Ishikawa (cell line): ENCODE measurements at regions not wholly inside any gene's neighbourhood (a gene's known extent, or its start where the extent isn't known, plus 50 kb on each side); places are given as distances from the start of the nearest gene placed in this dataset.

Experiments used
- CEBPB ChIP-seq: IDR thresholded peaks from 2 replicates; pipeline ENCODE4 v1.6.1; 2012
- EP300 ChIP-seq: IDR thresholded peaks from 2 replicates; pipeline ENCODE4 v1.6.1; 2012; ENCODE audit warnings: borderline replicate concordance
- NFIC ChIP-seq: IDR thresholded peaks from 2 replicates; pipeline ENCODE4 v1.6.1; 2012
- TCF12 ChIP-seq: IDR thresholded peaks from 2 replicates; pipeline ENCODE4 v1.6.1; 2012; ENCODE audit warnings: low read depth
- ZBTB7A ChIP-seq: IDR thresholded peaks from 2 replicates; pipeline ENCODE4 v1.6.1; 2012; ENCODE audit warnings: low read depth
- TF ChIP-seq, protein P1 (sequence below): IDR thresholded peaks from 2 replicates; pipeline ENCODE4 v1.6.1; 2012; ENCODE audit warnings: low read depth, mild to moderate bottlenecking

DNA sequence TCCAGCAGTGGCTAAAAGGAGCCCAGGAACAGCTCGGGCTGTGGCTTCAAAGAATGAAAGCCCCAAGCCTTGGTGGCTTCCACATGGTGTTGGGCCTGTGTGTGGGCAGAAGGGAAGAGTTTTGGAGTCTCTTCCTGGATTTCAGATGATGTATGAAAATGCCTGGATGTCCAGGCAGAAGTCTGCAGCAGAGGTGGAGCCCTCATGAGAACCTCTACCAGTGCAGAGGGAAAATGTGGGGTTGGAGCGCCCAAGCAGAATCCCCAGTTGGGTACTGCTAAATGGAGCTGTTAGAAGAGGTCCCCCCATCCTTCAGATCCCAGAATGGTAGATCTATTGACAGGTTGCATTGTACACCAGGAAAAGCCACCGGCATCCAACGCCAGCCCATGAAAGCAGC lies 412.1 kb downstream of the TDRD15 start:
- TF ChIP-seq TCF12: no peak
- TF ChIP-seq ZBTB7A: no peak
- no peak for TF ChIP-seq NFIC
- TF ChIP-seq CEBPB: no peak
- no peak for TF ChIP-seq EP300
- TF ChIP-seq, protein P1, sequence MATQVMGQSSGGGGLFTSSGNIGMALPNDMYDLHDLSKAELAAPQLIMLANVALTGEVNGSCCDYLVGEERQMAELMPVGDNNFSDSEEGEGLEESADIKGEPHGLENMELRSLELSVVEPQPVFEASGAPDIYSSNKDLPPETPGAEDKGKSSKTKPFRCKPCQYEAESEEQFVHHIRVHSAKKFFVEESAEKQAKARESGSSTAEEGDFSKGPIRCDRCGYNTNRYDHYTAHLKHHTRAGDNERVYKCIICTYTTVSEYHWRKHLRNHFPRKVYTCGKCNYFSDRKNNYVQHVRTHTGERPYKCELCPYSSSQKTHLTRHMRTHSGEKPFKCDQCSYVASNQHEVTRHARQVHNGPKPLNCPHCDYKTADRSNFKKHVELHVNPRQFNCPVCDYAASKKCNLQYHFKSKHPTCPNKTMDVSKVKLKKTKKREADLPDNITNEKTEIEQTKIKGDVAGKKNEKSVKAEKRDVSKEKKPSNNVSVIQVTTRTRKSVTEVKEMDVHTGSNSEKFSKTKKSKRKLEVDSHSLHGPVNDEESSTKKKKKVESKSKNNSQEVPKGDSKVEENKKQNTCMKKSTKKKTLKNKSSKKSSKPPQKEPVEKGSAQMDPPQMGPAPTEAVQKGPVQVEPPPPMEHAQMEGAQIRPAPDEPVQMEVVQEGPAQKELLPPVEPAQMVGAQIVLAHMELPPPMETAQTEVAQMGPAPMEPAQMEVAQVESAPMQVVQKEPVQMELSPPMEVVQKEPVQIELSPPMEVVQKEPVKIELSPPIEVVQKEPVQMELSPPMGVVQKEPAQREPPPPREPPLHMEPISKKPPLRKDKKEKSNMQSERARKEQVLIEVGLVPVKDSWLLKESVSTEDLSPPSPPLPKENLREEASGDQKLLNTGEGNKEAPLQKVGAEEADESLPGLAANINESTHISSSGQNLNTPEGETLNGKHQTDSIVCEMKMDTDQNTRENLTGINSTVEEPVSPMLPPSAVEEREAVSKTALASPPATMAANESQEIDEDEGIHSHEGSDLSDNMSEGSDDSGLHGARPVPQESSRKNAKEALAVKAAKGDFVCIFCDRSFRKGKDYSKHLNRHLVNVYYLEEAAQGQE: no peak
